ENCODE measurements at regions not wholly inside any gene's neighbourhood (a gene's known extent, or its start where the extent isn't known, plus 50 kb on each side); places are given as distances from the start of the nearest gene placed in this dataset.

DNA sequence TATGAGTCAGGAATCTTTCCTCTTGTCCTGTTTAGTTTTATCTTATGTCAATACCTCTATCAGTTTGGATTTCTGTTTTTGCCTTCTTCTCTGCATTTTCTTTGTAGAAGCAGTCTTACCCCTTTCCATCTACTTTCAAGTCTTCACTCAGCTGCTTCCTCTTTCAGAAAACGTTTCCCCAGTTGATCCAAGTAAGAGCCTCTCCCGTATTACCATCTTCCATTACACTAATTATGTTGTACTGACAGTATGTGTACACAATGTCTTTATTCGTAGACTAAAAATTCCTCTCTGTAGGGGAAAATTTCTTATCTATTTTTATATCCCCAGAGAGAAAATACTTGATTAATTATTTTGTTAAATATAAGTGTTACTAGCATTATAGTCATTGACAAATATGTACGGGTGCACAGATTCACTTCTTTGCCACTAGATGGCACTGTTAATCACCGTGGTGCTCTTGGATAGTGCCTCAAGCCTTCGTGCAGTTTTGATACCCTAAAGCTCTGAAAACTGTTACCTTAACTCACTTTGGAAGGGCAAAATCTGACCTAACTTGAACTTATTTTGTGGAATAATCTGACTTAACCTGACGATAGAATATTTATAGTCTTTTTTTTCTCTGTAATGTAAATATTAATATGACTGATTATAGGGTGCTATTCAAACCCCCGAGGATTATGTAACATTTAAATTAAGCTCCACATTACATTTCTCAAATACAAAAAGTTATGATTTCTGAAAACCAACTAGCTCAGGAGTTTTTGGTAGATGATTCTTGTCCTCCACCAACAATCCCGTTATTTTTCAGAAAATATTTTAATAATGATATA is 74.2 kb upstream of the POU1F1 start:
- TF ChIP-seq, protein P1, sequence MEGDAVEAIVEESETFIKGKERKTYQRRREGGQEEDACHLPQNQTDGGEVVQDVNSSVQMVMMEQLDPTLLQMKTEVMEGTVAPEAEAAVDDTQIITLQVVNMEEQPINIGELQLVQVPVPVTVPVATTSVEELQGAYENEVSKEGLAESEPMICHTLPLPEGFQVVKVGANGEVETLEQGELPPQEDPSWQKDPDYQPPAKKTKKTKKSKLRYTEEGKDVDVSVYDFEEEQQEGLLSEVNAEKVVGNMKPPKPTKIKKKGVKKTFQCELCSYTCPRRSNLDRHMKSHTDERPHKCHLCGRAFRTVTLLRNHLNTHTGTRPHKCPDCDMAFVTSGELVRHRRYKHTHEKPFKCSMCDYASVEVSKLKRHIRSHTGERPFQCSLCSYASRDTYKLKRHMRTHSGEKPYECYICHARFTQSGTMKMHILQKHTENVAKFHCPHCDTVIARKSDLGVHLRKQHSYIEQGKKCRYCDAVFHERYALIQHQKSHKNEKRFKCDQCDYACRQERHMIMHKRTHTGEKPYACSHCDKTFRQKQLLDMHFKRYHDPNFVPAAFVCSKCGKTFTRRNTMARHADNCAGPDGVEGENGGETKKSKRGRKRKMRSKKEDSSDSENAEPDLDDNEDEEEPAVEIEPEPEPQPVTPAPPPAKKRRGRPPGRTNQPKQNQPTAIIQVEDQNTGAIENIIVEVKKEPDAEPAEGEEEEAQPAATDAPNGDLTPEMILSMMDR (IDR thresholded peaks at IDR 0.05; ENCODE audit: extremely low read depth in 1 of 2, insufficient read depth in 1 of 2, low read depth in 1 of 2, low read length in 2 of 2) = peak; percentile 71 to 78
- TF ChIP-seq MYC (IDR thresholded peaks at IDR 0.05; ENCODE audit: low read depth, low read length) (no peak), POLR2A (IDR thresholded peaks at IDR 0.05; ENCODE audit: low read depth, low read length) (no peak), POLR2AphosphoS5 (IDR thresholded peaks at IDR 0.05; ENCODE audit: insufficient read depth, low read depth, low read length) (no peak), EZH2 (IDR thresholded peaks at IDR 0.05; ENCODE audit: borderline replicate concordance, low read depth, low read length, severe bottlenecking) (no peak), JUN (IDR thresholded peaks at IDR 0.05; ENCODE audit: borderline replicate concordance, insufficient read depth, insufficient read length, low read depth) (no peak), FOS (IDR thresholded peaks at IDR 0.05; ENCODE audit: borderline replicate concordance, insufficient read depth, low read length) (no peak)
